ENCODE measurements at regions not wholly inside any gene's neighbourhood (a gene's known extent, or its start where the extent isn't known, plus 50 kb on each side); places are given as distances from the start of the nearest gene placed in this dataset.

DNA sequence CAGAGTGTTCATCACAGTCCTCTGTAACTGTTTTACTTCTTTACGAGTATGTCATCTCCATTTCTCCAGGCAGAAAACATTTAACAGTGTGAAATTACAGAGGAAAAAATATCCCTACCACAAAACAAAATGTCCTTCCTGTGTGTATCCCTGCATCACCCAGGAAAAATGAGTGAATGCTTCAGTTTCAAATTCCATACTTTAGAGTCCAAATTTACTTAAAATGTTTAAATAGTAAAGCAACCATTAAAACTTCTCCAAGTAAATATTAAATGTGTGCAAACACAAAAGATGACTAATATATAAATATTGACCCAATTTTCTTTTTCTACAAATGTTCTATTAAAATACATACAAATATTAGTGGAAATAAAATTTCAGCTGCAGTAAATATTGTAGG, 1016.6 kb upstream of the PCDH20 start:
- Mint-ChIP-seq H3K27ac (no peak overlapping the region), H3K9me3 (no peaks in the 10 kb centered on the region), H3K4me3 (no peak overlapping the region), H3K27me3 (ENCODE audit: insufficient read depth, low read depth, poor library complexity) (peaks cover 3% of the 10 kb centered on the region), H3K4me1 (peaks cover 4% of the 10 kb centered on the region), H3K36me3 (ENCODE audit: low read depth) (no peaks in the 10 kb centered on the region)
- Histone ChIP-seq H3K79me2 (replicated peaks; ENCODE audit: insufficient read depth) (no peaks in the 10 kb centered on the region), H3K4me3 (no peak overlapping the region), H3K9me2 (ENCODE audit: insufficient read depth) (no peaks in the 10 kb centered on the region), H3K36me3 (ENCODE audit: insufficient read depth) (no peaks in the 10 kb centered on the region), H3K4me1 (ENCODE audit: insufficient read depth) (peaks cover 9% of the 10 kb centered on the region), H3F3A (replicated peaks; ENCODE audit: low read depth) (no peaks in the 10 kb centered on the region), H3K4me2 (no peak overlapping the region), H3K27ac (ENCODE audit: low read depth) (no peak overlapping the region), H4K20me1 (replicated peaks; ENCODE audit: insufficient read depth) (no peaks in the 10 kb centered on the region), H3K27me3 (ENCODE audit: insufficient read depth) (no peaks in the 10 kb centered on the region), H2AFZ (no peak overlapping the region)
- TF ChIP-seq, protein P1, sequence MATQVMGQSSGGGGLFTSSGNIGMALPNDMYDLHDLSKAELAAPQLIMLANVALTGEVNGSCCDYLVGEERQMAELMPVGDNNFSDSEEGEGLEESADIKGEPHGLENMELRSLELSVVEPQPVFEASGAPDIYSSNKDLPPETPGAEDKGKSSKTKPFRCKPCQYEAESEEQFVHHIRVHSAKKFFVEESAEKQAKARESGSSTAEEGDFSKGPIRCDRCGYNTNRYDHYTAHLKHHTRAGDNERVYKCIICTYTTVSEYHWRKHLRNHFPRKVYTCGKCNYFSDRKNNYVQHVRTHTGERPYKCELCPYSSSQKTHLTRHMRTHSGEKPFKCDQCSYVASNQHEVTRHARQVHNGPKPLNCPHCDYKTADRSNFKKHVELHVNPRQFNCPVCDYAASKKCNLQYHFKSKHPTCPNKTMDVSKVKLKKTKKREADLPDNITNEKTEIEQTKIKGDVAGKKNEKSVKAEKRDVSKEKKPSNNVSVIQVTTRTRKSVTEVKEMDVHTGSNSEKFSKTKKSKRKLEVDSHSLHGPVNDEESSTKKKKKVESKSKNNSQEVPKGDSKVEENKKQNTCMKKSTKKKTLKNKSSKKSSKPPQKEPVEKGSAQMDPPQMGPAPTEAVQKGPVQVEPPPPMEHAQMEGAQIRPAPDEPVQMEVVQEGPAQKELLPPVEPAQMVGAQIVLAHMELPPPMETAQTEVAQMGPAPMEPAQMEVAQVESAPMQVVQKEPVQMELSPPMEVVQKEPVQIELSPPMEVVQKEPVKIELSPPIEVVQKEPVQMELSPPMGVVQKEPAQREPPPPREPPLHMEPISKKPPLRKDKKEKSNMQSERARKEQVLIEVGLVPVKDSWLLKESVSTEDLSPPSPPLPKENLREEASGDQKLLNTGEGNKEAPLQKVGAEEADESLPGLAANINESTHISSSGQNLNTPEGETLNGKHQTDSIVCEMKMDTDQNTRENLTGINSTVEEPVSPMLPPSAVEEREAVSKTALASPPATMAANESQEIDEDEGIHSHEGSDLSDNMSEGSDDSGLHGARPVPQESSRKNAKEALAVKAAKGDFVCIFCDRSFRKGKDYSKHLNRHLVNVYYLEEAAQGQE (IDR thresholded peaks at IDR 0.05; ENCODE audit: unreplicated experiment), result no peak
- no peak for TF ChIP-seq CREB1 (CRISPR knock-in tag; IDR thresholded peaks at IDR 0.05; ENCODE audit: low read depth)
- no peak for TF ChIP-seq NANOG (IDR thresholded peaks at IDR 0.05; ENCODE audit: borderline replicate concordance)
- TF ChIP-seq EZH2 (IDR thresholded peaks at IDR 0.05; ENCODE audit: low read depth, unreplicated experiment), result no peak
- no peak for TF ChIP-seq ZNF114 (CRISPR knock-in tag; IDR thresholded peaks at IDR 0.05)
- TF ChIP-seq, protein P2, sequence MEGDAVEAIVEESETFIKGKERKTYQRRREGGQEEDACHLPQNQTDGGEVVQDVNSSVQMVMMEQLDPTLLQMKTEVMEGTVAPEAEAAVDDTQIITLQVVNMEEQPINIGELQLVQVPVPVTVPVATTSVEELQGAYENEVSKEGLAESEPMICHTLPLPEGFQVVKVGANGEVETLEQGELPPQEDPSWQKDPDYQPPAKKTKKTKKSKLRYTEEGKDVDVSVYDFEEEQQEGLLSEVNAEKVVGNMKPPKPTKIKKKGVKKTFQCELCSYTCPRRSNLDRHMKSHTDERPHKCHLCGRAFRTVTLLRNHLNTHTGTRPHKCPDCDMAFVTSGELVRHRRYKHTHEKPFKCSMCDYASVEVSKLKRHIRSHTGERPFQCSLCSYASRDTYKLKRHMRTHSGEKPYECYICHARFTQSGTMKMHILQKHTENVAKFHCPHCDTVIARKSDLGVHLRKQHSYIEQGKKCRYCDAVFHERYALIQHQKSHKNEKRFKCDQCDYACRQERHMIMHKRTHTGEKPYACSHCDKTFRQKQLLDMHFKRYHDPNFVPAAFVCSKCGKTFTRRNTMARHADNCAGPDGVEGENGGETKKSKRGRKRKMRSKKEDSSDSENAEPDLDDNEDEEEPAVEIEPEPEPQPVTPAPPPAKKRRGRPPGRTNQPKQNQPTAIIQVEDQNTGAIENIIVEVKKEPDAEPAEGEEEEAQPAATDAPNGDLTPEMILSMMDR (conservative IDR thresholded peaks at IDR 0.05; ENCODE audit: low read depth in 2 of 2), result no peak
- TF ChIP-seq ZNF331 (CRISPR knock-in tag; IDR thresholded peaks at IDR 0.05; ENCODE audit: low read depth), result no peak
- ATAC-seq (no peak), DNase-seq (ENCODE audit: low spot score) (no peak)

DNA sequence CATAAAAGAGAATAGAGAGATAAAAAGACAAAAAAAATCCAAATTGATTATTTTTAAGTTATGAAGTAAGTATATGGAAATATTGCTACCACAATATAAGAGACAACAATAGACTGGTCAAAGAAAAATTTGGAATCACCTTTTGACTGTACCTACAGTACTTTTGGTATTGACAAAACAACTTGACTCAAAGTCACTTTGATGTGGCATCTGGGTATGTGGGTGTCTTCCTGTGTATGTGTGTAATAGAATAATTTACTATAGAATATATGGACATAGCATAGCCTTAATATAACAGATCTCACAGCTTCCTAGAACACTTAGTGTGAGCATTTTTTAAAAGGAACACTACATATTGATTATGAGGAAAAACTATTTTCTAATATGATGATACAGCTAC, 1016.2 kb upstream of the PCDH20 start:
- H4K20me1 ChIP-seq (replicated peaks; ENCODE audit: insufficient read depth), result no peaks in the 10 kb centered on the region
- Mint-ChIP-seq H3K4me3 (no peak overlapping the region), H3K36me3 (ENCODE audit: low read depth) (no peaks in the 10 kb centered on the region), H3K4me1 (peaks cover 4% of the 10 kb centered on the region), H3K9me3 (no peaks in the 10 kb centered on the region), H3K27ac (no peak overlapping the region), H3K27me3 (ENCODE audit: insufficient read depth, low read depth, poor library complexity) (peaks cover 3% of the 10 kb centered on the region)
- no peak overlapping the region for H2AFZ ChIP-seq
- peaks cover 9% of the 10 kb centered on the region for H3K4me1 ChIP-seq (ENCODE audit: insufficient read depth)
- ATAC-seq, result no peak
- no peak overlapping the region for H3K4me2 ChIP-seq
- DNase-seq (ENCODE audit: low spot score), result no peak
- H3F3A ChIP-seq (replicated peaks; ENCODE audit: low read depth), result no peaks in the 10 kb centered on the region
- H3K79me2 ChIP-seq (replicated peaks; ENCODE audit: insufficient read depth), result no peaks in the 10 kb centered on the region
- H3K27me3 ChIP-seq (ENCODE audit: insufficient read depth), result no peaks in the 10 kb centered on the region
- no peak overlapping the region for H3K4me3 ChIP-seq
- H3K36me3 ChIP-seq (ENCODE audit: insufficient read depth), result no peaks in the 10 kb centered on the region
- no peaks in the 10 kb centered on the region for H3K9me2 ChIP-seq (ENCODE audit: insufficient read depth)
- H3K27ac ChIP-seq (ENCODE audit: low read depth), result no peak overlapping the region
- no peak for TF ChIP-seq STAT1 (IDR thresholded peaks at IDR 0.05; ENCODE audit: unreplicated experiment)
- no peak for TF ChIP-seq EZH2 (IDR thresholded peaks at IDR 0.05; ENCODE audit: low read depth, unreplicated experiment)
- no peak for TF ChIP-seq CREB1 (CRISPR knock-in tag; IDR thresholded peaks at IDR 0.05; ENCODE audit: low read depth)
- no peak for TF ChIP-seq JUNB (IDR thresholded peaks at IDR 0.05; ENCODE audit: unreplicated experiment)
- TF ChIP-seq ZNF331 (CRISPR knock-in tag; IDR thresholded peaks at IDR 0.05; ENCODE audit: low read depth), result no peak
- TF ChIP-seq, protein P2 (conservative IDR thresholded peaks at IDR 0.05; ENCODE audit: low read depth in 2 of 2), result no peak
- TF ChIP-seq EZH2phosphoT487 (IDR thresholded peaks at IDR 0.05; ENCODE audit: unreplicated experiment), result no peak
- TF ChIP-seq, protein P1 (IDR thresholded peaks at IDR 0.05; ENCODE audit: unreplicated experiment), result no peak
- TF ChIP-seq, protein P3, sequence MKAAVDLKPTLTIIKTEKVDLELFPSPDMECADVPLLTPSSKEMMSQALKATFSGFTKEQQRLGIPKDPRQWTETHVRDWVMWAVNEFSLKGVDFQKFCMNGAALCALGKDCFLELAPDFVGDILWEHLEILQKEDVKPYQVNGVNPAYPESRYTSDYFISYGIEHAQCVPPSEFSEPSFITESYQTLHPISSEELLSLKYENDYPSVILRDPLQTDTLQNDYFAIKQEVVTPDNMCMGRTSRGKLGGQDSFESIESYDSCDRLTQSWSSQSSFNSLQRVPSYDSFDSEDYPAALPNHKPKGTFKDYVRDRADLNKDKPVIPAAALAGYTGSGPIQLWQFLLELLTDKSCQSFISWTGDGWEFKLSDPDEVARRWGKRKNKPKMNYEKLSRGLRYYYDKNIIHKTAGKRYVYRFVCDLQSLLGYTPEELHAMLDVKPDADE (IDR thresholded peaks at IDR 0.05), result no peak
- TF ChIP-seq POLR2AphosphoS5 (IDR thresholded peaks at IDR 0.05; ENCODE audit: low read depth), result no peak

Data from GM23338 (cell line).